Stomach (tissue), 4 donors: ENCODE measurements at regions not wholly inside any gene's neighbourhood (a gene's known extent, or its start where the extent isn't known, plus 50 kb on each side); places are given as distances from the start of the nearest gene placed in this dataset.

ENCODE experiments used
- CTCF ChIP-seq, 7 experiments: fragments of 450-650 bp in 4 of 7; fragments of 200-600 bp in 3 of 7; sonication (generic) in 3 of 7; IDR thresholded peaks; one replicate each; pipeline ENCODE4 v1.5.1; 2016 to 2019; ENCODE audit warnings: antibody characterized with exemption in 7 of 7, control low read depth in 2 of 7, mild to moderate bottlenecking in 1 of 7
- POLR2A ChIP-seq, 4 donors: fragments of 450-650 bp; IDR thresholded peaks; one replicate each; pipeline ENCODE4 v1.6.1; 2016; ENCODE audit warnings: antibody characterized with exemption in 4 of 4, control low read depth in 2 of 4, mild to moderate bottlenecking in 1 of 4, moderate library complexity in 1 of 4
- POLR2AphosphoS5 ChIP-seq, 3 donors: sonication (generic); formaldehyde crosslinking; IDR thresholded peaks; one replicate each; pipeline ENCODE4 v1.6.1; 2016; ENCODE audit warnings: antibody characterized with exemption in 3 of 3

- TF ChIP-seq CTCF (IDR thresholded peaks at IDR 0.05): no peak
- no peak for TF ChIP-seq POLR2A (IDR thresholded peaks at IDR 0.05)
- TF ChIP-seq POLR2AphosphoS5 (IDR thresholded peaks at IDR 0.05): no peak
Measured at GRCh38 chr1:43056981-43057391, 98.3 kb upstream of the SLC2A1 start.
